SKM-1 (cell line): ENCODE measurements at regions not wholly inside any gene's neighbourhood (a gene's known extent, or its start where the extent isn't known, plus 50 kb on each side); places are given as distances from the start of the nearest gene placed in this dataset.

Experiments used
- DNase-seq: peaks from one replicate; lab custom pipeline; 2025; ENCODE audit not compliant: unreplicated experiment; lab: John Stamatoyannopoulos, UW

- no peak for DNase-seq
These were observed 275.0 kb downstream of the ZEB2 start for GRCh38 chr2:144244938-144245337.

- no peak for DNase-seq
These were observed 277.6 kb downstream of the ZEB2 start for GRCh38 chr2:144242311-144242710.

DNA sequence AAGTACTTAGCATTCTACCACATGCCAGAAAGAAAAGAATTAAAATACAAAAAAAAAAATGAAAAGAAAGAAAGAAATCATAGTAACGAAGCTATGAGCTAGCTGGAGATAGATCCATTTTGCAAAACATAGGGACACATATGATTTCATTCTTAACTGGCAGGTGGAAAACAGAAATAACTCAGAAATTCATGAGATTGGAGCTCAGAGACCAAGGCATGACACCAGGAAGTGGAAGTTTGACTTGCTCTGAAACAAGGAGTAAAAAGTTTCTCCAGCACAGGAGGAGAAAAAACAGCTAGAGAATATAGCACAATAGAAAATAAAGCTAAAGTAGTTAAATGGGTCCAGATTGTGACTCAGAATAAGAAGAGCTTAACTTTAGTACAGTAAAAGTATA lies 278.1 kb downstream of the ZEB2 start:
- no peak for DNase-seq

- no peak for DNase-seq
These were observed 279.1 kb downstream of the ZEB2 start for GRCh38 chr2:144240656-144241339.

GRCh38 chr2:144239726-144240125 lies 280.2 kb downstream of the ZEB2 start:
- DNase-seq: no peak

GRCh38 chr2:144239306-144239705 lies 280.6 kb downstream of the ZEB2 start:
- DNase-seq: no peak

GRCh38 chr2:144237830-144238627 lies 281.9 kb downstream of the ZEB2 start:
- peak; percentile 92 for DNase-seq

DNA sequence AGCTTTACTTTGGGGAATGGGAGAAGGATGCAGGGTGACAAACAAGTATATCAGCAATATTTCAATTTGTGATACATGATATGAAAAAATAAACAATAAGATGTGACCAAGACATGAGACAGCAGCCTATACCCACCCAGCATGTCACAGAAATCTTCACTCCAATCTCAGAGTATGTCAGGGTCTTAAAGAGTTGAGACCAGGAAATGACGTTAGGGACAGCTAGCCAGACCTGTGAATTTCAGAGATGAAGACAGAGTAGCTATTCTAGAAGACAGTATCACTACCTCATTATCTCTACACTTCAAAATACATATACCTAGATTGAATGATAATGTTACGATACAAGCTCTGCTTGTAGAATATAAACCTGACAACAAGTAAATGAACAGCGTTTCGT lies 282.8 kb downstream of the ZEB2 start:
- no peak for DNase-seq

DNA sequence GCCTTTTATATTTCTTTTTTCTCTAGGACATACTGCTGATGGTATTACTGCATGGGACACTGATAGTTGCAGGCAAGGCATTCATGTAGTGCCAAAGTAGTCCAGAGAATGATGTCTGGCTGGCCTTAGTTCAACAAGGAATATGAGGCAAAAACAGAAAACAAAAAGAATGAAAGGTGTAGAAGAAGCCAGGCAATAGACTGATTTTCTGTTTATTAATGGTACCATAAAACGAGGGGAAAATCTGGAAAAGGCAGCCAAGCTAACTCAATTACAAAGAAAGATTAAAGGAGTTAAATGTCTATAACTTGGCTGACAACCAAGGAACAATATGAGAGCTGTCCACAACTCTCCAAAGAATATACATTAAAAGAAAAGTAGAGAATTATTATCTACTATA lies 284.9 kb downstream of the ZEB2 start:
- no peak for DNase-seq

GRCh38 chr2:144234542-144234871 lies 285.4 kb downstream of the ZEB2 start:
- no peak for DNase-seq

DNA sequence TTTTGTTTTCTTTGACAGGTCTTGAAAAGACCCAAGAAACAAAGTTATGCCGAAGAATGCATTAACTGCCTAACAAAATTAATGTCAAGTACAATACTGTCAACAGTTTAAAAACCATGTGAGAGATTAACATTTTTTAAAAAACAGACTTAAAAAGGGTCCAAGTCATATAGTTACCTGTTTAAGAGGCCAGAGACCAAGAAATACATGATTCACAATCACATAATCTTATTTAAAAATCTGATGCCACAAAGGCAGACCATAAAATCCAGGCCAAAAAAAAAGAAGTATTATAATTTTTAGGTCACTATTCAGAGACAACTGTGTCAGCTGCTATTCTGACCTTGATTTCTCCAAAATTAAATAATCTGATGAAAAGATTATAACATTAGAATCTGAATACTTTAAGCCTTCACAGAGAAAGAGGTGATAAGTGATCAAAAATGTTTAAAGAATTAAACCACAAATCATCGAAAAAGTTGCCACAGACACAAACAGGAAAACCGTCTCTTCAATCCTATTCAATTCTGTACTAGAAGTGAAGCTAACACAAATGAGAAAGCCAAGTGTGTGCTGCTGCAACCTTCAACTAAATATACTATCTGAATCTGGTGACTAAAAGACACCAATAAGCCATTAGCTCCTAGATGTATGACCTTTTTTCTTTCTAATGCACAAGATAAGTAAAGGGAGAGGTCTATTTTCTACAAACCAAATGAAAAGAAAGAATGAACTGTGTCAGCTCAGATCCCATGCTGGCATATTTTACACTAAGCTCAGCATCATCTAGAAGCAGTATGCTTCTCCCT lies 286.0 kb downstream of the ZEB2 start:
- no peak for DNase-seq

- DNase-seq: no peak
These were observed 286.6 kb downstream of the ZEB2 start for GRCh38 chr2:144233317-144233716.

GRCh38 chr2:144230448-144231085 lies 289.4 kb downstream of the ZEB2 start:
- peak; percentile 13 for DNase-seq

- DNase-seq: no peak
These were observed 289.9 kb downstream of the ZEB2 start for GRCh38 chr2:144230033-144230432.

DNA sequence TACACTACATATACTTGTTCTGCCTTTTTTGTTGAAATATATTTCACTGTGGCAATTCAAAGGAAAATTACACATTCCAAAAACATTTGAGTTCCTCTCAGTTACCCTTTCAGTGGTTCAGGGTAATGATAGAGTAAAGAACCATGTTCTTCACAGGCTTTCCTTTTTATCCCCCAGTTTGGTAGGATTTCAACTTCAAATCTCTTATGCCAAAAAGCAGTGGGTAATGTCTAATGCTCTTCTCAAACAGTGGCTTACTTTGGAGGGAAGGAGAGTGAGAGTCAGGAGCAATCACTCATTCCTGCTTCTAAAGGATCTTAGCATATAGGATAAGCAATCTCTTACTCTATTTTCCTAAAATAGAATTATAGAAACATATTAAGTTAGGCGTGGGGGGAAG lies 290.6 kb downstream of the ZEB2 start:
- DNase-seq: no peak

DNA sequence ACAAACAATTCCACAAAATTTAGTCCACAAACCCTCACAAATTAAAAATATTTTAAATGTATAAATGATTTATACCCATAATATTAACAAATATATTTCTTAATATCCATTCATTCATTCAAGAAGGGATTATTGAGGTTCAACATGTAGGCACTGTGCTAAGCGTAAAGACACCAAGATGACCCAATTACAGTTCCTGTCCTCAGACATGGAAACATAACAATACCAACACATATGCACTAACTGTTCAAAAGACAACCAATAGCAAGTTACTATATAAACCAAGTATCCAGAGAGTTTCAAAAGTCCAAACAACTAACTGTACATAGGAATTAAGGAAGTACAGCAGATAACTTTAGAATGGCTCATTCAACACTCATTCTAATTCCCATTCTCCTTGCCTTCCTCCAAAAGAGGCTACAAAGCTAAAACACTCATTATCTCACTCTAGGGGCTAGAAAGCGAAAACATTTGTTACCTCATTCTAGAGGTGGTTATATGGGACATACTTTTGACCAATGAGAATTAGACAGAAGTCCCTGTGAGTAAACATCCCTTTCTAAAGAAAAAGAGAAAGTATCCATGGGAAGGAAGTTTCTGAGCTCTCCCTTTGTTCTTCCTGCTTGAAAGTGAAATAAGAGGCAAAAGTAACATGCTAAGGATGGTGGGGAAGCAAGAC lies 292.4 kb downstream of the ZEB2 start:
- no peak for DNase-seq

- no peak for DNase-seq
These were observed 294.8 kb downstream of the ZEB2 start for GRCh38 chr2:144225076-144225475.

- no peak for DNase-seq
These were observed 295.4 kb downstream of the ZEB2 start for GRCh38 chr2:144224472-144224871.

- DNase-seq: no peak
These were observed 299.9 kb downstream of the ZEB2 start for GRCh38 chr2:144219979-144220378.

- no peak for DNase-seq
These were observed 301.9 kb downstream of the ZEB2 start for GRCh38 chr2:144217853-144218633.
